NCI-H510A treated with DMSO at 0.1 percent for 48 hours (cell line): ENCODE measurements at regions not wholly inside any gene's neighbourhood (a gene's known extent, or its start where the extent isn't known, plus 50 kb on each side); places are given as distances from the start of the nearest gene placed in this dataset.

Experiments
- DNase-seq: peaks from one replicate; lab custom pipeline; 2025; lab: John Stamatoyannopoulos, UW

GRCh38 chr3:187954873-187955586 lies 198.9 kb upstream of the LPP start:
- DNase-seq = no peak

GRCh38 chr3:187955587-187955952 lies 198.4 kb upstream of the LPP start:
- no peak for DNase-seq

GRCh38 chr3:187957165-187957581 lies 196.8 kb upstream of the LPP start:
- no peak for DNase-seq

DNA sequence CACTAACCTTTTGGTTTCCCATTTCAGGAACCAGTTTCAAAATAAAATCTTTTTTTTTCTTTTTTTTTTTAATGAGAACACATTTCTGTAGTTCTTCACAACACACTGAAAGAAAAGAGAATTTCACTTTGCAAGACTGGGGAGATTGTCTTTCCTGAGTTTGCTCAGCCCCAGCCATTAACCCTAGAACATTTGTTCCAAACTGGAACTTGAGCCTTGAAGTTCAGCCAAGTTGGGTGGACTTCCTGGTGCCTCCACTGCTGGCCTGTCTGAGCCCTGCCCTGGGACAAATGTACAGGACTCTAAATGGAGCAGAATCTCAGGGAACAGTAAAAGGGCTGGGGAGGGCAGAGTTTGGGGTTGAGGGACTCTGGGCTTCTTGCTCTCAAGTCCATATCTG lies 196.4 kb upstream of the LPP start:
- no peak for DNase-seq

DNA sequence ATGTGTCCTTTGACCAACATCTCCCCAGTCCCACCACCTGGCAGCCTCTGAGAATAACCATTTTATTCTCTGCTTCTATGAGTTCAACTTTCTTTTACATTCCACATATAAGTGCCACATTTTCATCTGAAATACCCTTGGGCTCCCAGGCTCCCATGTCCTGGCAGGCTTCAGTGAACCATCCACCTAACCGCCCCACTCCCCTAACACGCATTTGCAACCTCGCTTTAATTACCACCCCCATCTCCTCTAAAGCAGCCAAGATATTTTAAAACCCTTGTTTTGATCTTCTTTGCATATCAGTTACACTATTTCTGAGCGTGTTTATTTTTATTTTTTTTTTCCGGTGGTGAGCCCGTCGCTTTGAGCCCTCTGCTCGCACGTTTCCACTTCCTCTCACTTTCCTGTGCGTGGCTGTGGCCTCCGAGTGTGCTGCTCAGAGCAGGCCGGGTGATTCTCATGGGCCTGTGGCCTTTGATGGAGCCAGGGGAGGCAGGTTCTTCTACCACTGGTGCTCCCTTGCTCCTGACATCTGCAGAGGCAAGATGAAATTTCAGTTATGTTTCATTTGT lies 195.4 kb upstream of the LPP start:
- DNase-seq = no peak

DNA sequence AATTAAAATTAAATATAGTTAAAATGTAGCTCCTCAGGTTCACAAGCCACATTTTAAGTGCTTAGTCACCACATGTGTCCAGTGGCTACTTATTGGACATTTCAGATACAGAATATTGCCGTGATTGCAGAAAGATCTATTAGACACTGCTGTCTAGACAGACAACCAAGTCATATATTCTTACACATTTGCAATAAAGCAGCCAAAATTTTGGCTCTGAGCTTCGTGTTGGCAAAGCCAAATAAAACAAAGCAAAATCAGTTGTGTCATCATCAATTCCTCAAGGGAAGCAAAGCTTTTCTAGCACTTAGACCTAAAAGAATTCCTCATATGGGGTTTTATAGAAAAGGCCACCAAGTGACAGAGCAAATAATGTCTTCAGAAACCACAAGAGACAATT lies 193.1 kb upstream of the LPP start:
- no peak for DNase-seq

- no peak for DNase-seq
Observed at GRCh38 chr3:187961366-187961765, 192.6 kb upstream of the LPP start.

DNA sequence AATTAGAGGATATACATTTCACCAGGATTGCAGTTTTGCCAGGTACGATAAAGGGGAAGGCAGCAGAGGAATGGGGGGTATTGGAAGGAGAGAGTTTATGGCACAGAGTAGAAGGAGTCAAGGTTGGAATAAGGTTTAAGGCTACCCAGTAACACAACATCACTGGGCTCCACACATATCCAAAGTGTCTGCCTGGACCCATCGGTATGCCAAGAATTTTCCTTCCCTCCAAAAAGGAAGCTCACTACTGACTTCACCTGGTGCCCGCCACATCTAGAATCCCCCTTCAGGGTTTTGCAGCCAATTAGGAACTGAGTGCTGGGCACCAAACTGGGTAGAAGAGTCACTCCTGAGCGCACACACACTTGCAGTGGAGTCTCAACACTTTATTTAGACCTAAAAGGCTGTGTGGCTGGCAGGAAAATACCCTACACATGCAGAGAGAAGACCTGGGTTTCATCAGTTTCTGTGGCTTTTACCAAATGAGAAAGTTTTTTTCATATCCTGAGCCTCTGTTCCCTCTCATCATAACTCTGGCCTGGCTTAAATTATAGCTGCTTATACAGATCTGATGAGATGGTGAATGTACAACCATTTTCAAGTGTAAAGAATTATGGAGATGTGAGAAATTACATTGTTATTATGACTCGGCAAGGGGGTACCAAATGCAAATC lies 190.8 kb upstream of the LPP start:
- no peak for DNase-seq

GRCh38 chr3:187963677-187964385 lies 190.1 kb upstream of the LPP start:
- no peak for DNase-seq

DNA sequence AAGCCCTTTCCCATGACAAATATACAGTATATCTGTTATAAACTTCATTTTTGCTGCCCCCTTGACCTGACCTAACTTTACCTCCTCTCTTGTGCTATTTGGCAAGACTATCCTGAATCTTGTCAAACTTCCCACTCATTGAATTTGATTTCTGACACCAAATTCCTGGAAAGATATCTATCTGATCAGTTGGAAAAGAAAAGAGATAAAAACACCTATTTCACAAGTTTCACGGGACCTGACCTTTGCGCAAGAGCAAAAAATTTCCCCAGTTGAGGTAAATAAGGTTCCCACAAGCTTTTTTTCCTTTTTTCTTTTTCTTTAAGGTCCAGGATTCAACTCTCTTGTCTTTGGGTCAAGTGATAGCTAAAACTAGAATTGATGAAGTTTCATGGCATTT lies 189.2 kb upstream of the LPP start:
- DNase-seq = no peak

GRCh38 chr3:187966096-187966495 lies 187.9 kb upstream of the LPP start:
- no peak for DNase-seq

GRCh38 chr3:187966636-187967406 lies 187.1 kb upstream of the LPP start:
- DNase-seq = no peak

DNA sequence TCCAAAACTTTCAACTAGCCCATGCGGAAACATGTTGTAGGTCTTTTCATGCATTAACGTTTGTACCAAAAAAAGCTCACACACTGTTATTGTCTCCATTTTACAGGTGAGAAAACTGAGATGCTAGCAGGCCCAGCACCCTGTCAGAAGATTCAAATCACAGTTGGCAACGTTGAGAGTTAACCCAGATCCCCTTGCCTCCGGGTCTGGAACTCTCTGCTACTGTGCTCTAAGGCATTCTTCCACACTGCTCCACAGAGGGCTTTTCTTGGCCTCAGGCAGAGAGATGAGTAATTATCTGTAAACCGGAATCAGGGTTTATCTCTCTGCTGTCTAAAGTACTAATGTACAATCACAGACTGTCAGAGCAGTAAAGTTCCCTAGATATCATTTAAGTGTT lies 186.0 kb upstream of the LPP start:
- no peak for DNase-seq

GRCh38 chr3:187968883-187969580 lies 184.9 kb upstream of the LPP start:
- no peak for DNase-seq

- DNase-seq = no peak
Observed at GRCh38 chr3:187969581-187969950, 184.4 kb upstream of the LPP start.

DNA sequence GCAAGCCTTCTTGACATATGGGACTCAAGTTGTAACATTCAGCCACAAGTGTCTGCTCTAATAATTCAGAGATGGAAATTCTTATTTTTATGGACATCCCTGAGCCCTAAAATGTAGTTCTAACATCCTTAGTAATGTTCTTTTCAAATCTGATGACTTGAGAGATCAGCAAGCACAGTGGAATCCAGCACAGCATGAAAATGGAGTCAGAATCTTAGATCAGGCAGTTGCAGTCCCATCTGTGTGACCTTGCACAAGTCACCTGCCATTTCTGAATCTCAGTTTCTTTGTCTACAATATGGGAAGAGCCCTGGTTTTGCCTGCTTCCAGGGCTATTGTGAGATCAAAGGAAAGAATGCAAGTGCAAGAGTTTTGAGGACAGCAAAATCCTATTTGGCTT lies 183.9 kb upstream of the LPP start:
- DNase-seq = no peak

- no peak for DNase-seq
Observed at GRCh38 chr3:187971629-187972028, 182.3 kb upstream of the LPP start.

- DNase-seq = no peak
Observed at GRCh38 chr3:187972454-187972853, 181.5 kb upstream of the LPP start.

GRCh38 chr3:187973977-187974870 lies 179.7 kb upstream of the LPP start:
- no peak for DNase-seq

GRCh38 chr3:187974871-187975271 lies 179.1 kb upstream of the LPP start:
- DNase-seq = no peak
